HG02763 (cell line): ENCODE measurements at regions not wholly inside any gene's neighbourhood (a gene's known extent, or its start where the extent isn't known, plus 50 kb on each side); places are given as distances from the start of the nearest gene placed in this dataset.

ENCODE experiments used
- ATAC-seq: cut with Tn5 transposase; IDR thresholded peaks from one replicate; pipeline ENCODE4 v1.9.1; 2021; ENCODE audit warnings: mild to moderate bottlenecking, moderate library complexity; ENCODE audit not compliant: unreplicated experiment

- ATAC-seq: no peak
Observed at GRCh38 chr5:167951116-167951515, 340.3 kb upstream of the WWC1 start.

GRCh38 chr5:167952278-167952995 is 339.0 kb upstream of the WWC1 start:
- no peak for ATAC-seq

GRCh38 chr5:167953151-167953798 is 338.2 kb upstream of the WWC1 start:
- ATAC-seq: no peak

- ATAC-seq: no peak
Observed at GRCh38 chr5:167961731-167962130, 329.7 kb upstream of the WWC1 start.

- ATAC-seq: no peak
Observed at GRCh38 chr5:167964529-167964928, 326.9 kb upstream of the WWC1 start.

DNA sequence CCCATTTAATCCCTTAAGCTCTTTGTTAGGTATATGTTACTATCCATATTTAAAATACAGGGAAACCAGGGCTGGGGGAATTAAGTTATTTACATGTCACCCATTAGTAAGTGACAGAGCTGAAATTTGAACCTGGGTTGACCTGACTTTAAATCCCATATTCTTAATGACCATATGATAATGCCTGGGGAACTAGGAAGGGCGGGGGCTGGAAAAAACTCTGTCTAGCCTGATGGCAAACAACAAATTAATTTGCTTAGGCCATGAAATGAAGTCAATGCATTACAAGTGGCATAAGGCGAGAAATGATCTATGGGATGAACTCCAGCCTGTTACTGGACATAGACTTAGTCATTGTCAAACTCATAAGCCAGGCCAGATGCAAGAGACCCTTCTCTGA is 325.7 kb upstream of the WWC1 start:
- ATAC-seq: no peak

DNA sequence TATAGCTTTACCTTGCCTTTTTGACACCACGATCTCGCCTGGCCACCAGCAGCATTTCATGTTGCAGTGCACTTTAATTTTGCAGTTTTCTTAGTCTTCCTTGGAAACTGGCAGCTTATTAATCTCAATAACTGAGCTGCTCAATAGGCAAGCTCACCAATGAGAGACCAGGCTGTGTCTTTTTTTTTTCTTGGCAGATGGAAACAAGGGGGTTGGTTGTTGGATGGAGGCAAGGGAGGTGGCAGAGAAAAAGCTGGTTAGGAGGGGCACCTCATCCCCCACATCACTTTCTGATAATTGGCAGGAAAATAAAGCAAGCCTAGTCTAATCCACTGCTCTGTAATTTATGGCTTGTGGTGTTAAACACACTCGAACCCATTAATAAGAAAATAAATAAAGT is 324.5 kb upstream of the WWC1 start:
- no peak for ATAC-seq

DNA sequence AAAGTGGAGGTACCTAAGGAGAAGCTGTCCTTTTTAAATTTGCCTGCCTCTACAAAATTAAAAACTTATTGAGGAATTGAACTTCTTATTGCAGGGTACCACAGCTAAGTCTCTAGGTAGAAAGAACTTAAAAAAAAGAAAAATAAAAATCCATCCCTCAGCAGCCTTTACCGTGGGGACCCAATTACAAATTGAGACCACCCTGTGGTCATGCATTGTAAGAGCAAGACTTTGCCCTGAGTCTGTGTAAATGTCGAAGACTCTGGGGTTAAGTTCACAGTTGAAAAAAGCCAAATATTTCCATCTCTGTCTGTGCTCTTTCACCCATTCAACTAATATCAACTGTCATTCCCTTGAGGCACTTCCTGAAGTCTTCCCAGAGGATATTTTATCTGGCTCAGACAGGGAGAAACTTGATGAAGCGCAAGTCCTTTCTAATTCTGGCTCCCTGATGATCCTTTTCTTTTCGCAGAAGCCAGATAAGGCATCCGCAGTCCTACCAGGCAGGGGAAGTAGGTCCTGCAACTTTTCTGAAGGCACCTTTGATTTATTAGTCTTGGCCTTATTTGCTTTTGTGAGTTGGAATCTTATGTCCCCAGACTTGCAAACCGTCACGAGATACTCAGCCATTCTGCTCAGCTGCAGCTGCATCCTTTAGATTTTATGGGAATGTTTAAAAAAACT is 323.8 kb upstream of the WWC1 start:
- ATAC-seq: no peak

GRCh38 chr5:167968837-167969236 is 322.6 kb upstream of the WWC1 start:
- ATAC-seq: no peak

DNA sequence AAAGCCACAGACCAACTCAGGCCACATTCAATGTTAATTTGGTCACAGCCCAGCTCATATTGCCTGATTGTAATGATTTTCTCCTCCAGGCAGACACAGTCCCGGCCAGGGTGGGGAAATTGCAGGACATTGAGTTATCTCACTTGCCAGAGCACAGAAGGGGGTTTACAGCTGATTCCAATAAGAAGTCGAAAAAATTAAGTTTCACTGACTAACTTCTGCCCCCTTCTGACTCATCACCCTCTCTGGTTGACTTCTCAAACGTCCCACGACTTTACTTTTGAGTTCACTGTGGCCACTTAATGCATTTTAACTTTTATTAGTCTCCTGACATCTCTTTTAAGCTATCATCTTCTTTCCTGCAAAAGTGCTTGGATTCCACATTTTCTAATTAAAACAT is 321.4 kb upstream of the WWC1 start:
- ATAC-seq: no peak

DNA sequence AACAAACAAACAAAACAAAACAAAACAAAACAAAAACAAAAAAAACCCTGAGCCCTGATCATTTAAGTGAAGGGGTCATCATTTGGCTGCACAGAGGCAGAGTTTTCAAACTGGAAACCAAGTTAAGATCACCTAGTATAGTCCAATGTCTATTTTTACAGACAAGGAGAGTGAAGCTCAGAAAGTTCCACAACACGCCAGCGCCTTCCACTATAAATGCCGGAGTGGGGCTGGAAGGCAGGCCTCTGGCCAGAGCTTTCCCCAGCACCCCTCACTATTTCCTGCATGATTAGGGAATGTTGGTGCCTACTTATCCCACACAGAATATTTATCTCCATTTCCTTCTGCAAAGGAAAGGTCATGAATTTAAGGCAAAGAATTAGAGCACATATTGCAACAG is 319.7 kb upstream of the WWC1 start:
- no peak for ATAC-seq

GRCh38 chr5:167973126-167973525 is 318.3 kb upstream of the WWC1 start:
- ATAC-seq: no peak

GRCh38 chr5:167984951-167985350 is 306.5 kb upstream of the WWC1 start:
- no peak for ATAC-seq

DNA sequence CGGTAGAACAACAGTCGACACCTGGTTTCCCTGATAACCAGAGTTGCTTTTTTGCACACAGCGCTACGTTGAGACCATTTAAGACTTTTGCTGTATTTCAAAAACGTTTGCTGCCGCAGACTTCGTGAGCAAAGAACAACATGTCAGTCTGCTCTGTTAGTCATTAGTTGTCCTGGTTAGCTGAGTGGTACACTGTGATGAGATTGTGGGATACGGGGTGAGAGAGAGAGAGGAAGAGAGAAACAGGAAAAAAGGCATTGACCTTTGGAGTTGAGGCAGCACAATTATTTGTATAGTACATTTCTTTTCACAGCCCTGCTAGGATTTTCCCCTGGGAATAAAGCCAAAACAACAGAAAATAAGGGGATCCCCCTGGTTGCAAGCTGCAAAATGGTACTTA is 306.1 kb upstream of the WWC1 start:
- ATAC-seq: no peak

GRCh38 chr5:167987490-167988280 is 303.8 kb upstream of the WWC1 start:
- ATAC-seq: no peak

DNA sequence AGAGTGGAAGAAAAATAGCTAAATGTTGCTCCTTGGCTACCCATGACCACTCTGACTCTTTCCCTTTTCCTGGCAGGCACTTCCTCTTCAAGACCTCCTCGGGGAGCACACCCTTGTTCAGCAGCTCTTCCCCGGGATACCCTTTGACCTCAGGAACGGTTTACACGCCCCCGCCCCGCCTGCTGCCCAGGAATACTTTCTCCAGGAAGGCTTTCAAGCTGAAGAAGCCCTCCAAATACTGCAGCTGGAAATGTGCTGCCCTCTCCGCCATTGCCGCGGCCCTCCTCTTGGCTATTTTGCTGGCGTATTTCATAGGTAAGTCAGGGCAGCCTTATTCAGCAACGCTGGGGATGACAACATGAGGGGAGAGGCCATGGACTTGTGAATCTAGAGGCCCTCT is 298.6 kb upstream of the WWC1 start:
- no peak for ATAC-seq

DNA sequence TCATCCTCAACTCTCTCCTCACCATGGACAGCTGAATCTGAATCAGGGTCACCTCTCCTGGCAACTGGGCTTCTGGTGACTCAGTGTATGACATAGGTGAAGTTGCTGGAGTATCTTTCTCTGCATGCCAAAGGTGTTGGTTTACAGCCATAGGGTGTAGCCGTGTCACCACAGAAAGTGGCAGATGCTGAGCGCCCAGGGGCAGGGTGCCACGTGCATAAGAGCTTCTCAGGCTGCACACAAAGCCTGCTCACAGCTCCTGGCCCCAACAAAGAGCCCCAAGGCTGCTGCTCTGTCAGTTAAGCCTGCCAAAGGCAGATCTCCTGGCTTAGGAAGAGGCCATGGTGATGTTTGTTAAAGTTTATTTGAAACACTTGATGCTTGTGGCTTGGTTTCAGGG is 297.7 kb upstream of the WWC1 start:
- ATAC-seq: no peak

GRCh38 chr5:167995844-167996425 is 295.5 kb upstream of the WWC1 start:
- ATAC-seq: no peak

GRCh38 chr5:167998148-167998767 is 293.2 kb upstream of the WWC1 start:
- no peak for ATAC-seq

DNA sequence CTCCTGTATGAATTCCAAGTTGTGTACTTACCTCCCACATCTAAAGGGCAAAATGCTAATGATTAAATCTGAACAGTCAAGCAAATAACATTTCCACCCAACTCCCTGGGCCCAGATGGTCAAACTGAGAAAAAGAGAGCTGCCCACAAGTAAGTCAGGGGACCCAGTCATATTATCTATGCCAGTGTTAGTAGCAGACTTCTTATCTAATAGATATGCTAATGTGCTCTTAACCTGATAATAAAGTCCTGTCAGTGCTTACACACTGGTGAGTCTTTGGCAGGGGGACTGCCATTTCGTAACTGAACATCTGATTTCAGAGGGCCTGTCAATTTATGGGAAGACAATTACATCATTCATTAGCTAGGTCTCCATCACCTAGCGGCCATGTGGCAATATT is 292.3 kb upstream of the WWC1 start:
- no peak for ATAC-seq

DNA sequence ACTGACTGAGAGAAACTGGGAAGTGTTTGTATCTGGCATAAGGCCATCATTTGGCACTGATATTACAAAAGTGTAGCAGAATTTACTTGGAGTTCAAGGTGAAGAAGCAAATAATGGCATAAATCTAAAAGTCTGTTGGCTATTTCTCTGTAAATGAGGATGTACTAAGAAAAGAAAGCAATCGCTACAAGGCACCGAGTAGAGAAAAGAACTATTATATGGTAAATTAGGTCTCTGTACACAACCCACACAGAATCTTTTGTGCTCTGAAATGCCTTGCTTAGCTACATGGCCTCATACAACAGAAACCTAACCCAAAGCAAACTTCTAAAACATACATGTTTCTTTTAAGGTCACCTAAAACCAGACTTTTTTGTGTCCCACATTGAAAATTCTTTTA is 290.1 kb upstream of the WWC1 start:
- no peak for ATAC-seq
